Stimulated activated CD8-positive, alpha-beta memory T cell treated with anti-CD3 and anti-CD28 coated beads, Interleukin-7, amount 100 ng/mL, for 48 hours (primary cell): ENCODE measurements at regions not wholly inside any gene's neighbourhood (a gene's known extent, or its start where the extent isn't known, plus 50 kb on each side); places are given as distances from the start of the nearest gene placed in this dataset.
"Not testable (repeated sequence)": the region's sequence is repeated elsewhere in the genome, so short reads cannot be mapped to it uniquely, and the experiment has no call there.

Experiments
- DNase-seq, 2 donors: peaks; one replicate each; pipeline ENCODE4 v3.0.0-alpha.2; 2020; ENCODE audit warnings: low read depth in 1 of 2; ENCODE audit errors: extremely low read depth in 1 of 2

DNA sequence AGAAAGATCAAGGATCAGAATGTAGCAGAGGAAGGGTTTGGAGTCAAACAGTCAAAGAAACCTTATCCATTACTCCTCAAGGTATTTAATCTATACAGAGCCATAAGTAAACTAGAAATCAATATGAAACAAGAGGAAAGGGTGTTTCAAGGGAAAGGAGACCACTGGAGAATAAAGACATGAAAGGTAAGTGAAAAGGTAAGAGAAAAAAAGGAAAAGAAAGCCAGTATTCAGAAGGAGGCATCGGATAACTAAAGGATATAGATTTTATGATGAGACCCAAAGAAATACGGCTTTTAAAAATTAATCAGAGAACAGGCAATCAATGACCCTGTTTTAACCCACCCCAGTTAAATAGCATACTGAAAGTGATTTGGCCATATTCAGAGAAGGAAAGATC, 438.7 kb upstream of the MIR17HG start:
- no peak for DNase-seq

- DNase-seq: no peak
Measured at GRCh38 chr13:90910018-90910639, 437.4 kb upstream of the MIR17HG start.

GRCh38 chr13:90912247-90912646, 435.2 kb upstream of the MIR17HG start:
- no peak for DNase-seq

DNA sequence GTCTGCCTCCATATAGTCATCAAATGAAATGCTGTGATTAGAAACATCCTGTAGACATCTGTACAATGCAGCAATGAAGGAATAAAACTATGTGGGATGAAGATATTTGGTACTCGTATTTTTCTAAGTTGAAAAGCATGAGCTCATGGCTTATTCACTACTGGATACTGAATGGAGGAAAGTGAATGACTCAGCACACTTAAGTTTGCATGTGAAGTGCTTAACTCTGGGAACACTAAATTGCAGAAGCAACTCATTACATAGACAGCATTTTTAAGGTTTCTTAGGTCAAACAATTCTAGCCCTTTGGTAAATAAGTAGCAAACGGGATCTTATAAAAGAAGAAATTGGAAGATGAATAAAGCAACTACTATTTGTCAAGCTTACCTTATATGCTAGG, 429.0 kb upstream of the MIR17HG start:
- no peak for DNase-seq

DNA sequence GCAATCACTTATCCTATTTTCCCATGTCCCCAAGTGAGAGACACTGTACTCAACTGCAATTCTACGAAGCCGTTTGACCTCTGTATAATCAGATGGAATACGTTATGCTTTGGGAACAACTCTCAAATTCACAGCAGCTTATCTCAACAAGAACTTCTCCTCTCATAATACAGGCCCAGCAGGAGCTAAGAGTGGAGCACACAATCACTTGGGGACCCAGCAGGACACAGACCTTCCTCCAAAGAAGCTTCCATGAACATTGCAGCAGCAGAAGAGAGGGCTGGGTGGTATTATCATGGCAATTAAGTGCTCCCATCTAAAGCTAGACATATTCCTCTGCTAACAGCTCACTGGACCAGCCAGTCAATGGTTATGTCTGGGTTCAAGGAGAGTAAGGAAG, 428.3 kb upstream of the MIR17HG start:
- DNase-seq: no peak

- DNase-seq: no peak
Measured at GRCh38 chr13:90926459-90926858, 421.0 kb upstream of the MIR17HG start.

DNA sequence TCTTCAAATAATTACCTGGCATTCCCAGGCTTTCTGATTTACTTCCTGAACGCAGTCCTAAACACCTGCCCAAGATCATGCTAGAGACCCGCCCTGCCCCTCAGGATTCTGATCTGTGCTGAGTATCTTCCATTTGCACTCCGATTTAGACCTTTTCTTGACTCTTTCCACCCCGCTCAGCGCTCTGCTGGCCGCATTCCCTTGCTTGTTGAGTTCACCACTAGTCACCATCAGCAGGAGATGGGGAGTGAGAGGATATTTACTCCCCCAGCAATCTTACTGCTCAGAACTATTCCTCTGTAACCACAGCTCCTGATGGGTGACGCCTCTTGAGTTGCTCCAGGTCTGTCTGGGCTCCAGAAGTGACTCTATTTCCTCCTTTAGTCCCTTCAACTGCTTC, 419.4 kb upstream of the MIR17HG start:
- no peak for DNase-seq

DNA sequence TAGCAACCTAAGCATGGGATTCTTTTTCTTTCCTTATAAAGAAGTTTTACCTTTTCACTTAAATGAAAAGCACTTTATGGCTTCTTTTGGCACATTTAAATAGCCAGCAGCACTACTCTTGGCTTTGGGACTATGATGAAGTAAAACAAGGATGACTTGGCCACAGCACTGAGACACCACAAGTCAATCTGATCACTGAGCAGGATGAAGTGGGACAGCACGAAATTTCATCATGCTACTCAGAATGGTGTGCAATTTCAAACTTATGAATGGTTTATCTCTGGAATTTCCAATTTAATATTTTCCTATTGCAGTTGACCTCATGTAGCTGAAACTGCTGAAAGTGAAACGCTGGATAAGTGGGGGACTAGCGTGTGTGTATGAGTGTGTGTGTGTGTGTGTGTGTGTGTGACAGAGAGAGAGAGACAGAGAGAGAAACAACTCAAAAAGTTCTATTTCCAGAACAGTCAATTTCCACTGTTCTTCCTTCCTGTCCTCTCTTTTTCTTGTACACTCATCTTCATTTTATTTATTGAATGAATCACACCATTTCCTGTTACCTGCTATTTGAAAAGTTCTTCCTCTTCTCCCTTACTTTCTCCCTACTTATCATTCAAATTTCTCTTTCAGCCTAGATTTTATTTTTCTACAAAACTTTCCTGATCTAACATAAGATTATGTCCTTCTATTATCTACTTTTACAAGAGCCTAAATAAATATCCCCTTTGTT, 414.2 kb upstream of the MIR17HG start:
- DNase-seq: no peak

GRCh38 chr13:90934741-90935140, 412.7 kb upstream of the MIR17HG start:
- DNase-seq: no peak

DNA sequence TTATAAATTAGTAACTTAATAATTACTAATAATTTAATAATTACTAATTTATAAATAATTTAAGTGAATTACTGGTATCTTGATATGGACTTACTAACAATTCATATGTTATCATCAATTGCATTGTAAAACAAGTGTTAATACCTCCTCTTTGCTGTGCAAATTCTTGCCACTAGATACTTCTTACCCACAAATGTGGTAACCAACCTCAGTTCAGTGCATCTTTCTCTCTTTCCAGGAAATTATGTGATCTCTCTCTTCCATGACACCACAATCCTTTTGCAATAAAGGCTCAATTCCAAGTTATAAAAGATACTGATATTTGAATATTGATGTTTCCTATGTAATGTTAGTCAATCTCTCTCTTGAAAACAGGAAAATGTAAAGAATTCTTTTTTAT, 408.6 kb upstream of the MIR17HG start:
- DNase-seq: no peak

- no peak for DNase-seq
Measured at GRCh38 chr13:90943946-90944345, 403.5 kb upstream of the MIR17HG start.

DNA sequence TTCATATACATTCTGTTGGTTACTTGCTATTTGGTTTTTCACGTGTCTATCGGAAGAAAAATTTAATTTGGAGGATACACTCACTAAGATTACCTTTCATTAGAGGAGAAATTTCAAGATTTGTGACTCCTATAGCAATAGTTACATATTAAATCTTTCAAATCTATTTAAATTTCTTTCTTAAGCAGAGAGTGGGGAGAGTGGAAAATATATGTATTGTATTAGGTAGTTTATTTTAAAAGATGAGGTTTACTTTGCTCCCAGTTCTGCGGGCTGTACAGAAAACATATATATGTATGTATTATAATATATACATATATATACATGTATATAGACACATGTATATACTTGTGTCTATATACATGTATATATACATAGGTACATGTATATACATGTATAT, 402.3 kb upstream of the MIR17HG start:
- DNase-seq: not testable (repeated sequence)

GRCh38 chr13:90946125-90946524, 401.4 kb upstream of the MIR17HG start:
- not testable (repeated sequence) for DNase-seq

DNA sequence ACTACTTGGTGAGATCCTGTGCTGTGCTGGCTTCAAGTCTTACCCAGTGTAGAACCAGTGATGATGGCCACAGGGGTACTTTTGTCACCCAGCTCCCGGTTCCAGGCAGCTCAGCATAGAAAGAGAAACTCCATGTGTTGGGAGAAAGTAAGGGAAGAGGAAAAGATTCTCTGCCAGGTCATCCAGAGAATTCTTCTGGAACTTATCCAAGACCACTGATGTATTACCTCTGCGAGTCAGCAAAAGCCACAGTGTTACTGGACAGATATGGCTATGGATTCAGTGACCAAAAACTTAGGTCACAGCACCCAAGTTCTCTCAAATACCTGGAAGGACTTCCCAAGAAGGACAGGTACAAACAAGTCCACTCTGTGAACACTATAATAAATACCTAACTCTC, 399.5 kb upstream of the MIR17HG start:
- no peak for DNase-seq

DNA sequence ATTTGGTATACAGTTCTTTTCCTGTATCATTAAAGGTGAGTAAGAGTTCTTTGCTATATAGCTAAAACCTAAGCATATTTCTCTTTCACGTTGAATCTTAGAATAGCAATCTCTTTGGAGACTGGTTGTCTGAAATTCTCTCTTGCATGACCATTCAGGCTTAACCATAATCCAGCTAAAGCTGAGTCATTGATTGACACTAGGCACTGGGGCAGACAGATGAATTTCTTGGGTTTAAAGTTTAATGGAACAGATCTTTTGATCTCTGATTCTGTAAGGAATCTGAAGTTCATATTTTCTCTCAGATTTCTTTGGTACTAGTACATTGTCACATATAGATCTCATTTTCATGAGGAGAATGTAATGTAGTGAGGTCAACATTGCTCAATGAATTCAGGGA, 397.3 kb upstream of the MIR17HG start:
- DNase-seq: no peak

DNA sequence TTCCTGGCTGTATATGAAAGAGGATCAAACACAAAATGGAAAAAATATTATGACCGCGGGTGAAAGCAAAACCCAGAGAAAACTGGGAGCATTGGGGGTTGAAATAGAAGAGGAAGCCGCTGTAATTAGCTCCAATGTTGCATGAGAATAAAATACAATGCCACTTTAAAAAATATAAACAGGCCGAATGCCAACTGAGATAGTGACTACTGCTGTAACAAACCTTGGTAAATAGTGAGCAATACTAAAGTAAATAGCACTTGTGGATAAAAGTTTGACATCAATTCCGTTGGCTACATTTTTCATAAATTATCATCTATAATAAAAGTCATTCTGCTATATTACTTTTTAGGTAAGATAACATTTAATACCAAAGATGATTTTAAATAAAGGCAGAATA, 395.8 kb upstream of the MIR17HG start:
- DNase-seq: no peak

DNA sequence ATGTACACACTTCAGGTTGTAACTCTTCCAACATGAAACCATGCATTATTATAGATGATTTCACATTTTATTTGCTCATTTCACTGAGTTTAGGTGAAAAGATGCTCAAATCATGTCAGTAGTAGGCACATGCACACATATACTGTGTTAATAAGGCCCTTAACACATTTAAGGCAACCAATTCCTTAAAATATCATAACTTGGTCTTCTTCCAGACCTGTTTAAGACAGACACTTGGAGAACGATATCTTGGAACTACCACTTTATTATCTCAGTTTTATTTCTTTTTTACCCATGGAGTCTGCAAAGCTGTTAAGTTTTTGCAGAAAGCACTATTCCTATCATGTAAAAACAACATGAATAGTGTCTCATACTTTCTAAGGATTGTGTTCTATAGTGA, 395.2 kb upstream of the MIR17HG start:
- DNase-seq: no peak

DNA sequence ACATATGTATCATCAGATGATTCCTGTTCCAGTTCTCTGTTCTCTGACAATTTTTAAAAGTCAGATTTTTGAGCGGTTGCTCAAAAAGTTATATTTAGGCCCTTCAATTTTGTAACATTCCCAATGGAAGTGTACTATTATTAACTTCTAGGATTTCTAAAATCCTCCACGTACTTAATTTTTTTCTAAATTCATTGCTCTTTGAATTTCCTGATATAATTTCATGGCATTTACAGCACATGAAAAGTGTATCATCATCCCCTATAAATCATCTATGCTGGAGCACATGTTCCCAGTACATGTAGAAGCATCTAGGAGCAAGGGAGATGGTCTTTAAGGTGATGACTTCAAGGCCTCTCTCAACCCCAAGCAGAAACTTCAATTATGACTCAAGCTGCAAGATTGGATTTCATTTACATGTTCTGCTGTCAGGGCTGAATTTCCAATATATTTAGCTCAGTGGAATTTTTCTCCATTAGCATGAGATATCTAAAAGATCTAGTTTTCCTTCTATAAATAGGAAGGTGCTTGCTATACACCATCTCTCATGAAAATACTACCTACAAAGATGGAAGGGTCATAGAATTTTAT, 392.8 kb upstream of the MIR17HG start:
- DNase-seq: no peak

- DNase-seq: no peak
Measured at GRCh38 chr13:90956031-90956430, 391.5 kb upstream of the MIR17HG start.

DNA sequence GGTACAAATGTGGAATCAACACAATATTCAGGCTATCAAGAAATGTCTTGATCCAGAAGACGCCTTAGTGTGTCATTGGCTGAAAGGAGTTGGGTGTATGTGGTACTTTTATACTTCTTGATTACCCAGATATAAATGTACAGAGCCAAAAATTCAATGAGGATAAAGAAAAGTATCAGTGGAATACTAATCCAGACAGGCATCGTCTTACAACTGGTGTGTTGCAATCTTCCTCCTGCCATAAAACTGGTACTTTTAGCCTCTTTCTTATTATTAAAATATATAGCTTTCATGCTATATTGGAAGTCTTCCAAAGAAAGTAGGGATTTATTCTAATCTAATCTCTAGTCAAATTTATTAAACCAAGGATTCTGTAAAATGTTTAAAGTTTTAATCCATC, 388.6 kb upstream of the MIR17HG start:
- DNase-seq: no peak

- no peak for DNase-seq
Measured at GRCh38 chr13:90968166-90968904, 379.2 kb upstream of the MIR17HG start.
